HG03378 (cell line): ENCODE measurements at regions not wholly inside any gene's neighbourhood (a gene's known extent, or its start where the extent isn't known, plus 50 kb on each side); places are given as distances from the start of the nearest gene placed in this dataset.
"Not testable (repeated sequence)": the region's sequence is repeated elsewhere in the genome, so short reads cannot be mapped to it uniquely, and the experiment has no call there.

Experiments
- ATAC-seq: cut with Tn5 transposase; IDR thresholded peaks from one replicate; pipeline ENCODE4 v1.9.1; 2021; ENCODE audit warnings: mild to moderate bottlenecking, moderate library complexity; ENCODE audit not compliant: unreplicated experiment

DNA sequence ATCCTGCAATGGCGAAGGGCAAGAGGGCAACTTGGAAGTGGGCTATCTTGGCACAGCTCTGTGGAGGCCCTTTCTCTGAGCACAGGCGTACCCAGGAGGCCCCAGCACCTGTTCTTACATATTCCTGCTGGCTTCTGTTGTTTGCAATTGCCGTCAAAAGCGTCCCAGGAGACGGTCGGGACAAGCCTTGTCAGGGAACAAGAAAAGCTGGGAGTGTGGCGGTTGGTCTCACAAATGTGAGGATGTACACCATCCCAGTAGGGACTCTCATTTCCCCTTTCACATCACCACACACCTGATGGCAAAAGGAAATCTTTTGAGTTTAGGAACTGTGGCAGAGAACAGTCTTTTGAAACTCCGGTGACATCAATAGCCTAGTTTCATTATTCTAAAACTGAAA lies 94.7 kb upstream of the EFEMP1 start:
- no peak for ATAC-seq

DNA sequence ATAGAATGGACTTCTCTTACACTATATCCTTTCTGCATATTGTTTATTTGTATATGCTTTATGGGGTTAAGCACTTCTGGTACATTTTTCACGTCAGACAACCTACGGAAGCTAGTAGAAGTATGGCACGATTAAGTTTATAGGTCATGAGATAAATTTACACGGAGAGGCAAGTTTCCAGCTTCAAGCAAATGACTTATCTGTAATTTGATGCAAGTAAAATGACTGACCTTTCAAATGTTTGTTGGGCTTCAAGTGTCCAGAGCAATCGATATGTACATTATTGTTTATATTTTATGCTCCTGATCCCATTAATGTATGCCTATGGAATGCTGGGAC lies 97.5 kb upstream of the EFEMP1 start:
- ATAC-seq: no peak

DNA sequence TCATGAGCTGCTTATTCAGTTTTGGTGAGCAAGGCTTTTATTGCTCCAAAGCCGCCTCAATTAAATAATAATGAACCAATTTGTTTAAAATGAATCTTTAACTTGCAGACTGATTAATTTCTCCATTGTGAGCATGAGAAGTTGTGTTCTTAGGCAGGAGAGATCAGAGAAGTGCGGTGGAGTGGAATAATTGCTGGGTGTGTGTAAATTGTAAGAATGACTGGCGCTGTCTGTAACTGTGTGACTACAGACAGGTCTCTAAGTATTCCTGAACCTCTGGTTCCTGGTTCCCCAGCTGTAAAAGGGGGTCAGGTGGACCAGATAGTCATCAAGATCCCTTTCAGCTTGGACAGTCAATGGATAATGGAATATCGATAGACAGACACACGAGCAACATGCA lies 98.0 kb upstream of the EFEMP1 start:
- no peak for ATAC-seq

DNA sequence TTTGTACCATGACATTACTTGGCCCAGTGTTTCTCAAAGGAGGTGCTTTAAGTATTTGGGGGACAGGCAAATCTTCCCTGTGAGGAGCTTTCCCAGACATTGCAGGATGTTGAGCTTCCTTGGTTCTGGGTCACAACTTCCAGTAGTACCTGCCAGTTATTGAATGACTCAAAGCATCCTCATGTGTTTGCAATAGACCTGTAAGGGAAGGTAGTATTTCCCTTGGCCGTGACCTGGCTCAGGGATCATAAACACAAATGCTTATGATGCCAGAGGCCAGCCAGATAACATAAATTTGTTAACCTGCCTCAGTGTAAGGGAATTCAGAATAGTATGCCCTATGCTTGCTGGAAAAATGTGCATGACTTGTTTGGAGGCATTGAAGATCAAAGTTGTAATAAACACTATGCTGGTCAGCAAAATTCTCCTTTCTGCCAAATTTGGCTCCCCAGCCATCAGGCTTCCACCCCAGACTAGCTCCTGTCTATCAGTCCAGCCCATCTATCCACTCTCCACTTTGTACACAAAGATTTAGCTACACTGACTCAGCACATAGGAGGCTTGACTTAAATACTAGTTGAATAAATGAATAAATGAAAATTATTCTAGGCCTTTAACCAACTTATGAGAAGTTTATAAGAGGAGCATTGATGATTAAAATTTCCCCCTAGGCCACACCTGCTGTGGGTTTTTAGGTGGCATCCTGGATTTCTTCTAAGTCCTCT lies 102.0 kb upstream of the EFEMP1 start:
- no peak for ATAC-seq

DNA sequence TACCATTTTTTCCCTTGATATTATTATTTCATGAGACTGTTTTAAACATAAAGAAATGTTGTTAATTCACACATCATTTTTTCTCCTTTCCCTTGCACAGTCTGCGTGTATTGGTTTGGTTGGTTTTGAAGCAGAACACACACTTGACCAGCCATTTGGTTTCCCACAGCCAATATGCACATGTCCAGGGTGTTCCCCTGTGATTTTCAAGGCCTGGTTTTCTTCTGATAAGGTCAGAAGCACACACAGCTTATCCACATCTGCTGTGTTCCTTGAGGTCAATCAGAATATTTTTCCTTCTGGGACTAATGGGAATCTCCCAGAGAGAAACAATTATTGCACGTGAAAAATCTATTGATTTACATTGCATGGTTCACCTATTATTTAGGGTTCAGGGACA lies 103.2 kb upstream of the EFEMP1 start:
- no peak for ATAC-seq

DNA sequence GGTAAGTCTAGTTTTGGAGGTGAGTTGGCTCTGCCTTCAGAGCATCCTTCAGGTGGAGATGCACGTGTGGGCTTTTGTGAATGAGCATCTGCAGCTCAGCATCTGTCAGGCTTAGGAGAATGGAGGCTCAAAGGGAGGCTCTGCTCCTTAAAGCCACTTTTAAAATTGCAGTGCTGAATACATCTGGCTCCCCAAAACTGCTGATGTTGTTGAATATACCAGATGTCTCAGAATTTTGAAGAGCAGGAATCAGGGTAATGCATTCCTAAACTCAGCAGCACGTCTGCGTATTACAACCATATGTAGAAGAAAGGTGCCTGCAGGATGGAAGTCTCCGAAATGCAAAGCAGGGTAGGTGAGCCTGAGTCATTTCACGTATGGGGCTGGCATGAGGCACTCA lies 106.5 kb upstream of the EFEMP1 start:
- ATAC-seq: no peak

DNA sequence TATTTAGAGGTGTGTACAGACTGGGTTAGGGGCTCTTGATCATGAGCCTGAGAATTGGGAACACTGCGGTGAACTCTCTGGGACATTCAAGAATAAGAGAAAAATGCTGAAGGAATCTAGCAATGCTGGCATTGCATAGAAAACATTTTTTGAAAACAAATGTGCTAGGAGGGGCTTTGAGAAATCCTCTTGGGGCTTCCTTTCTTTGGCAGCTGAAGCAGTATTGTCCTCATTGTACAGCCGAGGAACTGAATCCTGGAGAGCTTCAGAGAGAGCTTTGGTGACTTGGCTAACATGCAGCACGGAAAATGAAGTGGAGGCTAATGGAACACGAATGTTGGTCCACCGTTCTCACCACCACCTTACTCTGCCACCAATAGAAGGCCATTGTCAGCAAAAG lies 107.3 kb upstream of the EFEMP1 start:
- ATAC-seq: no peak

DNA sequence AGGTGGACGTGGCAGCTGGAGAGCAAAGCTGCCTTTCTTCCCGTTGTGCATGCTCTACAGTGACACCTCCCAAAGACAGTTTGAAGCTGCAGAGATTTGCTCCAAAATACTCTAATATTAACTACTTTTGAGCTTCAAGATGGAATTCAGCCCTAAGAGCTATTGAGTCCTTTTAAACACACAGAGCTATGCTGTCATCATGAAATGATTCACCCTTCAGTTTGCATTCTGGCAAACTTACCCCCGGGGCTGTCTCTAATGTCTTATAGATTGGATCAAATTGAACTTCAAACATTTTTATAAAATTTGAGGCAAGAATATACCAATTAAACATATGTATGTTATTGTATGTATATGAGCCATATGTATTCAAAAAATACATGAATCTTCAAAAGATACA lies 110.7 kb upstream of the EFEMP1 start:
- ATAC-seq: no peak

DNA sequence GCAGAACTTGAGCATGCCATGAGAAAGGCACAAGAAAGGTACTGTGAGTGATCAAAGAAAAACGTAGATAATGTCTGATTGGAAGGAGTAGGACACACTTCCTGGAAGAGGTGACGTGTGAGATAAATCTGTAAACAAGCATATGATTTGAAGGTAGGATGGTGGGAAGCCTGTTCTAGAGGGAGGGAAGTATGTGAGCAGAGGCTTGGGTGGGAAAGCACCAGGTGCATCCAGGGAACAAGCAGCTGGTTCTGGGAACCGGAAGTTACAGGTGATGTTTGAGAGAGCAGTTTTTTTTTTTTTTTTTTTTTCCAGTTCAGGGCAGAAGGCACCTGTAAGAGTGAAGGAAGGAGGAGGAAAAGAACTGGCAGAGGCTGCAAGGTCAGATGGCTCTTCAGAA lies 116.6 kb upstream of the EFEMP1 start:
- ATAC-seq: no peak

DNA sequence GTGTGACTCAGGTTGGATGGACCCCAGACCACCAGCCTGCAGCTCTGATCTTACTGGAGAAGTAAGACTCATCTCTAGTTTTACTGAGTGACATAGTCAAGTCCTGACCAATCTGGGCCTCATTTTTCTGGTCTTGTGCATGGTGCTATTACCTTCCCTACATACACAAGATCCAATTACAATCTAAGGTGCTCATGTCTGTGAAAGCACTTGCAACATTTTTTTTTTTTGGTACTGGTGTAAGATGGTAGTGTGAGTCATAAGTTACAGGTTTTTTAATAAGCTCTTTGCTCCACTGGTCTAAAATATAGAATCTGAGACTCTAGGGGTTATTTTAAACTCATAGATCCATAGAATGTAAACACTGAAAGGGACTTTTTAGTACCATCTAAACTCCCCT lies 117.3 kb upstream of the EFEMP1 start:
- ATAC-seq: no peak

DNA sequence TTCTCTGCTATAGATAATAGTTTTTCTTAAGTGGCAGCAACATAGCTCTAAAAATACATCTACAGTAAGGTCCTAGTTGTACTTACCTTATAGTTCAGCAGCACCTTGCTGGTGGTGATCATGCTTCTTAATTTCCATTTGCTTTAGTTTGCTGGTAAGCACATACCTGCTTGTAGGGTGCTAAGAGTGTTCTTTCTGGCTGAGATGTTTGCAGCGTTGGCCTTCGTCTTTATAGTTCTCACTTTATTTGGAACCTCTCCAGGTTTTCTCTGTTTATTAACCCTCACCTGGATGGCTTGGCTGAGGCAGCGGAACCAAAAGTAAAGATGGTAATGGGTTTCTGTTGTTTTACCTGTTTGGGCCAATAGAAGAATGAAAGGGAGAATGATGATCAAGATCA lies 123.6 kb upstream of the EFEMP1 start:
- no peak for ATAC-seq

DNA sequence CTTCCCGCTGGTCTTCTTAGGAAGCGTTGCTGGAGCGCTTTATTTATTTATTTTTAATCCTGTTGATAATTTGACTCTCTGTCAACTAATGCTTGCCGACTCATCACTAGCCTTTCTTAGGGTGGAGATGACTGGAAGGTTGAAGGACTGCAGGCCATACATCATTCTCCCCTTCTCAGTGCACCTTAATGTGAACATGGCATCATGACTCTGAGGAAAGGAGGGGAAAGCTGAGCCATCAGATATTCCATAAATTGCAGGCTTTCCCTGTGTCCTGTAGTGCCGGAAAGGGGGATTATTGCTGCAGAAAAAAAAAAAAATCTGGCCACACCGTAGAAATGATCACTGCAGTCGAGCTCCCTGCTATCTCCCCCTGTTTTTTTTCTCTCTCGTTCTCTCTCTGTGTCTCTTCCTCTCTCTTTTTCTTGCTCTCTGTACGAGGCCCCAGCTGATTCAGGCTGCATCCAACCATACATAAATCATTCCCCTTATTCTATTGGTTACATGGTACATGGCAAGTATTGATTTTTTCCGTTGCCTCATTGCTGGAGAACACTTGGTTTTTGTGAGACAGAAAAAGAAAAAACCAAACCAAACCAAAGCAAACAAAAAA lies 125.8 kb upstream of the EFEMP1 start:
- ATAC-seq: no peak

DNA sequence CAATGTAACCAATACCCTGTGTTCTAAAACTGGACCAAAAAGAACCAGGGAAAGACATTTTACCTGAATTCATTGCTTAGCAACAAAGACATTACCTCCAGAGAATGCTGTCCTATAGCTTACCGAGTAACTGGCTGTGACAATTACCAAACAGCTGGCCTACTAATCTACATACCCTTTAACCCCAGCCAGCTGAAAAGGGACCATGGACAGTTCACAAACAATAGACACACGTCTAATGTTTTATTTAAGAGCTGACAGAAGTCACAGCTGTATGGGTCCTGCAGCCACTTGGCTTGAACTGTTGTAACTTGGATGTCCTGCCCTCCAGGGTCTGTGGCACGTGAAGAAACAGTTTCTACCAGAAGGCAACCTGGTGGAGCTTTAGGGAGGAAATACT lies 130.1 kb upstream of the EFEMP1 start:
- ATAC-seq: no peak

DNA sequence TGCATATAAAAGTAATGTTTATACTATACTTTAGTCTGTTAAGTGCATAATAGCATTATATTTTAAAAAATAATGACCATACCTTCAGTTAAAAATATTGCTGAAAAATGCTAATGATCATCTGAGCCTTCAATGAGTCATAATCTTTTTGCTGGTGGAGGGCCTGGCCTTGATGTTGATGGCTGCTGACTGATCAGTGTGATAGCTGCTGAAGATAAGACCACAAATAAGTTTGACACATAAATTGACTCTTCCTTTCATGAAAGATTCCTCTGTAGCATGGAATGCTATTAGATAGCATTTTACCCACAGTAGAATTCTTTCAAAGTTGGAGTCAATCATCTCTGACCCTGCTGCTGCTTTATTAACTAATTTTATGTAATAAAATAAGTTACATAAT lies 128.4 kb upstream of the CCDC85A start:
- no peak for ATAC-seq

DNA sequence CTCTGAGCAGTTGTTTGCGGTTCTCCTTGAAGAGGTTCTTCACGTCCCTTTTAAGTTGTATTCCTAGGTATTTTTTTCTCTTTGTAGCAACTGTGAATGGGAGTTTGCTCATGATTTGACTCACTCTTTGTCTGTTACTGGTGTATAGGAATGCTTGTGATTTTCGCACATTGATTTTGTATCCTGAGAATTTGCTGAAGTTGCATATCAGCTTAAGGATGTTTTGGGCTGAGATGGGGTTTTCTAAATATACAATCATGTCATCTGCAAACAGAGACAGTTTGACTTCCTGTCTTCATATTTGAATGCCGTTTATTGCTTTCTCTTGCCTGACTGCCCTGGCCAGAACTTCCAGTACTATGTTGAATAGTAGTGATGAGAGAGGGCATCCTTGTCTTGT lies 122.5 kb upstream of the CCDC85A start:
- ATAC-seq: not testable (repeated sequence)

DNA sequence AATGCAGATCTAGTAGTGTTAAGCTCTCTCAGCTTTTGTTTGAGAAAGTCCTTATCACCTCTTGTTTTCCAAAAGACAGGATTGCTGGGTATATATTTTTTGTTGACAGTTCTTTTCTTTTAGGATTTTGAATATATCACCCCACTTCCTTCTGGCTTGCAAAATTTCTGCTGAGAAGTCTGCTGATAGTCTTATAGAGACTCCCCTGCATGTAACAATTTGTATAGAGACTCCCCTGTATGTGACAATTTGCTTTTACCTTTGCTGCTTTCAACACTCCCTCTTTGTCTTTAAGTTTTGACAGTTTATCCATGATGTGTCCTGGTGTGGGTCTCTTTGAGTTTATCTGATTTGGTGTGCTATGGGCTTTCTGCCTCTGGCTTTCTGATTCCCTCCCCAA lies 115.0 kb upstream of the CCDC85A start:
- no peak for ATAC-seq

DNA sequence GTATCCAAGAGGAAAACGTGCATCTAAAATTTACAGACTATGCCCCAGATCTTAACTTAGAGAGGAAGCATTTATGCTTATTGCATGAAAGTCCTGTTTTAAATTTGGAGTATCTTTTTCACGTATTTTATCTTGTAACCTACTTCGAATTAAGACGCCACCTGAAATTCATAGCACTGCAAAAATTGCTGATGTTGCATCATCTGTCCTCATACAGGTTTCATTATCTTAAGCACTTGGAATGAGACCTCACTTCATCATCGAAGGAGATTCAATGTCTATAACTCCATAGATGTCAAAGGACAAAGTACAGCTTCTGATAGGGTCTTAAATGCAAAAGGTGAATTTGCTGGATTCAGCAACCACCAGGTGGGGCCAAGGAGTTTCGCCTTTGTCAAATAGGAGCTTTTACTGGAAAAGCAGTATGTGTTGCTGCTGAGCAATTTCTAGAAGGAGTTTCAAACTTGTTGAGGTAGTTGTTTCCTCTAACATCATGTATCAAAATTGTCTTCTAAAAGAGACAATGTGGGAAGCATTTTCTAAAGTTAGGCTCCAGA lies 106.4 kb upstream of the CCDC85A start:
- no peak for ATAC-seq

DNA sequence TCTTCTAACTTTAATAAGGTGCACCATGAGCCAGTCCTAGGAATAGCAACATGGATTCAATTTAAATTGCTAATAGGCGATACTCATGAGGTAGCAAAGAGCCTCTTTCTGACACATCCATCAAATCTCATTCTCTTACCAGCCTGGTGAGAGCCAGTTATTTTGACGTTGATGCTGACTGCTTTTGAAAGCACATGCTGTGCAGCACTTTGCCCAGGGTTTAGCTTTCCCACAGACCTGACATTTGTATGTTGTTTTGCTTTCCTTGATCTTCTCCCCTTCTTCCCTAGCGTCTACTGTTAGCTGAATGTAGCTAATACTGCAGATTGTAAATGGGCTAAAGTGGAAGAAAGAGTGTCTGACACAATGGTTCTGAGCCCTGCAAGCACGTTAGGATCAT lies 101.1 kb upstream of the CCDC85A start:
- no peak for ATAC-seq

DNA sequence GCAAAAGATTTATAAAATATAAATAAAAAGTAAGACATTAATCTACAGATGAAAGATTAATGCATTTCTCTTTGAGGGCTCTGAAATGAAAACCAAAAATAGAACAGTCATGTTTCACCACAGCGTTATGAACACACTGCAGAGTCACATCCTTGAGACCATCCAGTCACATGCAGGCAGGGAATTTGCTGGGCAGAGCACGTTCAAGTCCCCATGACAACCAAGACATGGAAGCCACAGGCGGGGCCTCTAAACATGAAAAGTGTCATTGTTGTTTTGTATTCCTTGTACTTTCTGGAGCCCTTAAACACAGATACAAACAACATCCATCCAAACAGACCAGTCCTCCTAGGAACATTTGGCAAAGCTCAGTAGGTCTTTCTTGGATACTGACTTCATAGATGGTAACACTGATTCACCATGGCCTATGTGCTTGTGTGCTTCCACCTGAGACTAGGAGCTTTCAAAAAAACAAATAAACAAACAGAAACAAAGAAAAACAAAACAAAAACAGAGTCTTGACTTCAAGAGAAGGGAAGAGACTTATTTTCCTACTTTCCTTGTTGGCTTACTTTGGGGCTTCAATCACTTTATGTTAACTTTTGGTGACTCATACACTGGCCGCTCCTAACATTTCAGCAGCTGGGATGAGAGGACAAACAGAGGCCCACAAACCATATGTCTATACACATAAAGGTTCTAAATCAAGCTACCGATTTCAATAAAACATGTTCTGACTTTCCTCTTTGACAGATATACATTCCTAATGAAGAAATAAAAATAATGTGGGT lies 99.5 kb upstream of the CCDC85A start:
- no peak for ATAC-seq

DNA sequence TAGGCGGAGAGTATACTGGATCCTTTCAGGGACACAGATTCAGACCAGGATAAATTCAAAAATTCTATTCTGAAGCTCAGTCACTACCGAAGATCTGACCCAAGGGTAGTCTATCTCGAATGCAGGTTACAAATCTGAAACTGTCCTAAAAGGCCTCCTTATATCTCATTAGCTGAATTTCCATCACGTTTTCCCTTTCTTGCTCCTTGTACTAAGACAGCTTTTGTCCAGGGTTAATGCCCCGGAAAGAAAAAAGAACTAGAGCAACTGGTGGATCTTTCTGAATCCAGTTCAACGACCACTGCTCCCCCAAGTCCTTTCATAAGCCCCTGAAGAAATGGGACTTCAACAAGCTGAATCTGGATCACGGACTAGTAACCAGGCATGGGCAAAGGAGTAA lies 97.5 kb upstream of the CCDC85A start:
- ATAC-seq: no peak

DNA sequence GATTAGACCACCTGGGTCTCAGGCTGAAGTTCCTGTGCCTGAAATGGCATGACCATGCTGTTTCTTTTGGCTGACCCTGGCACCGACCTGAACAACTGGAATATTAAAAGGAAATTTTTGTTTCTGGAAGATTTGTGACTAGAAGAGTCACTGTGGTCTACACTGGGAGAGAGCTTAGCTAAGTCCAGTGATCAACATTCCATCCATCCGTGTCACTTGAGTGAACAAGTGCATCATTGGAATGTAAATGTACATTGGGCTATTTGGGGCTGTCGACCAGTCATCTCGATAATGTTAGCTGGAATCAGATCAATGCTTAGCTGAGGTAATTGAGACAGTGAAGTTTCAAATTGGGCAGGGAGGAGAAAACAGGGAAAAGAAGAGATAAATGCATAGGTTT lies 95.4 kb upstream of the CCDC85A start:
- ATAC-seq: no peak

DNA sequence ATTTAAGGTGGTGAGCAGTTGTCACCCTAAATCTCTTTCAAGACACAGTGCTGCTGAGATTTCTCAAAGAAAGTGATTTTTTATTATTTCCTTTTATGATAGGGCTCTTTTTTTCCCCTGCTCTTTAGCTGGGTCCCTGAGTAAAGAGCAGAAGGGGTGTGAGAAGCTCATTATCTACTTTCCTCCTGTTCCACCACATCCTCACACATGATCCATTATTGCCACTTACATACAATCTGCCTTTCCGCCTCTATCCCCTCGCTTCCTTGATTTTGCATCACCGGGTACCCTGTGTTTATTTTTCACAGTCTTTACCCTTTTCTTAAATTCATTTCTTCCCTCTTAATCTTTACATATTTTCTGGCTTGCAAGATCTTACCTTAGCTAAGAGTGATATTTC lies 93.9 kb upstream of the CCDC85A start:
- ATAC-seq: no peak
